ENCODE measurements at regions not wholly inside any gene's neighbourhood (a gene's known extent, or its start where the extent isn't known, plus 50 kb on each side); places are given as distances from the start of the nearest gene placed in this dataset.
A peak's percentile ranks its signal among the peaks of the same experiment; 100 is the strongest.

GRCh38 chr11:128061281-128061871 lies 526.0 kb downstream of the ETS1 start:
- no peak for DNase-seq

GRCh38 chr11:128058580-128059208 lies 528.7 kb downstream of the ETS1 start:
- DNase-seq, result peak; percentile 63

- DNase-seq, result peak; percentile 39
These were observed 529.5 kb downstream of the ETS1 start for GRCh38 chr11:128057786-128058395.

DNA sequence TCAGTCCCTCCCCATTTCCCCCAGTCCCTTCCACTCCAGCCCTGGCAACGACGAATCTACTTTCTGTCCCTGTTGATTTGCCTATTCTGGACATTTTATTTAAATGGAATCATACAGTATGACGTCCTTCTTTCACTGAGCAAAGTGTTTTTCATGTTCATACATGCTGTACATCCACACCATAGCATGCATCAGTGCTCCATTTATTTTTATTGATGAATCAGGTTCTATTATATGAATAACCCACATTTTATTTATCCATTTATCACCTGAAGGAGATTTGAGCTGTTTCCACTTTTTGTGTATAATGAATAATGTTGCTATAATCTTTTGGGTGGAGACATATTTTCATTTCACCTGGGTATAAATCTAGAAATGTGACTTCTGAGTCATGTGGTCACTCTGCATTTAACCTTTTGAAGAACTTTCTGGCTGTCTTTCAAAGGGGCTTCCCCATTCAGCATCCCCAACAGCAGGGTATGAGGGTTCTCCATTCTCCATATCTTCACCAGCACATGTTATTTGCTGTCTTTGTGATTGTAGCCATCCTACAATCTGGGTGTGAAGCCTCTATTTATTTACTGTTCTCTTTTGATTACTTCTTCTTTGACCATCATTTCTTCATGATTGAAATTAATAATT lies 531.7 kb downstream of the ETS1 start:
- no peak for DNase-seq

GRCh38 chr11:128053981-128054931 lies 533.1 kb downstream of the ETS1 start:
- DNase-seq, result peak; percentile 28

GRCh38 chr11:128052912-128053641 lies 534.3 kb downstream of the ETS1 start:
- DNase-seq, result peak; percentile 67

DNA sequence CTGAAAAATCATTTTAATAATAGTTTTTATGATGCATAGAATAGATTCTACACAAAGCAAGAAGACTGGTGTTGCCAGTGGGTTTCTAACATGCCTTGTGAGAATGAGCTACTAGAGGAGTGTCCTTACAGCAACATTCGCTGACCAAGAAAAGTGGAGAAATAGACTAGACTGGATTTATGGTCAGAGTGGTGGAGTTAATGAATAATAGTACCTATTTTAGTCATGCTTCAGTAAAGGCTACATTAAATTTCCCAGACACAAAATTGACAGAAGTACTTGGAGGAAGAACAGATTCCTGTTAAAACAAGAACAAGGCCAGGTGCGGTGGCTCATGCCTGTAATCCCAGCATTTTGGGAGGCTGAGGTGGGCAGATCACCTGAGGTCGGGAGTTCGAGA lies 539.2 kb downstream of the ETS1 start:
- DNase-seq, result no peak

GRCh38 chr11:128047026-128047425 lies 540.3 kb downstream of the ETS1 start:
- no peak for DNase-seq

- no peak for DNase-seq
These were observed 541.1 kb downstream of the ETS1 start for GRCh38 chr11:128046213-128046612.

DNA sequence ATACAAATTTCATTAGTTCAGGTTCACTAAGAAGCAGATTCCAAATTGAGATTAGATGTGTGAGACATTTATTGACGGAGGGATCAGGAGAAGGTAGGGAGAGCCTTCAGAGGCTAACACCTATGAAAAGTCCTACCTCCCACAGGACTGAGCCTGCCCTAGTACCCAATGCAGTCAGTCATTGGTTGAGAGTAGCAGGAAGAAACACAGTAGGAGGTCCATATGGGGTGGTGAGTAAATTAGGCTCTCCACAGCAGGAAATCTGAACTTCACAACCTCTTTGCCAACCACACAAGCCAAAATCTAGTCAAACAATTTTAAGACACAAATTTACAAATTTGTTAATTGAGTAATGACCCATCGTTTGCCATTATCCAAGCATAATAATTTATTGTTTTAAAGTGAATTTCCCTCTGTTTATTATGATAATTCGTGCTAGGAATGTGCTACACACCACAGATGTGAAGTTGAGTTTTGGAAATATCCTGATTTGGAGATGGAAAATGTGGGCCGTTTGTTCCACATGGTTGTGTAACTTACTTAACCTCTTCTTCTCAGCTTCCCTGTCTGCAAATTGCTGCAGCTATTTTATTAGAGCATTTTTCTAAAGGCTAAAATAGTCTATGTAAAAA lies 542.1 kb downstream of the ETS1 start:
- DNase-seq, result no peak

DNA sequence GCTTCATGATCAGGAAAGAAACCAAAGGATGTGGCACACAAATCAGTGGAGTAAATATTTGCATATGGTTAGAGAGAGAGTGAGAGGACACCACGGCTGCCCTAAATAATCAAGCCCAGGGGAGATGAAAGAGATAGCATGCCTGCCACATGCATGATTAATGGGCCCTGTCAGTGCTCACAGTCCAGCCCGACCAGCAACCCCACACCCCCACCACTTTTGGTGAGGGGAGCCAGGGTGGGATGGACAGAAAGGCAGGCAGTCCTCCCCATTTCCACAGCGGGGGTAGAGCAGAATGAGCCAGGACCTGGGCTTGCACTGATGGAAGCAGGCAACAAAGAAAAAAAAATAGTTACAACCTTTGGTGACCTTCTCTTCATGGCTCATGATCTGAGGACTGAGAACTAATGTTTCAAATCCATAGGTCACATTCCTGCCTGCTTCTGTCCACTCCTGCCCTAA lies 545.0 kb downstream of the ETS1 start:
- peak; percentile 47 for DNase-seq

DNA sequence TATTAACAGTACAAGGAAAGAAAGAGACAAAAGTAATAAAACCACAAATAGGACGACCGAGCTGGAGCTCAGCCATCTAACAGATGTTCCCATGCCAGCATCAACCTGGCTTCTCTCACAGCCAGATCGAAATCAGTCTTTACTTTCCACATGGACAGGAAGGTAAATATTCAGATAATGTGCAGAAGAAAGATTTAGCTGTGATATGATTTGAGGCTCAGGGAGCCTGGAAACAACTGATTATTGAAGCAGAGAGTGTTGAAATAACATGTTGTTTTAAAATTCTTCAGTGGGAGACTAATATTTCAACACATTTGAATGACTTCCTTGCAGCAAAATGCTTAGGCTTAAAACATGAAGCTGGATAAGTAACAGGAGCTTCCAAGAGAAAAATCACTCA lies 546.8 kb downstream of the ETS1 start:
- no peak for DNase-seq

- peak; percentile 10 for DNase-seq
These were observed 548.0 kb downstream of the ETS1 start for GRCh38 chr11:128039140-128040021.

GRCh38 chr11:128036556-128037093 lies 550.7 kb downstream of the ETS1 start:
- DNase-seq, result no peak

DNA sequence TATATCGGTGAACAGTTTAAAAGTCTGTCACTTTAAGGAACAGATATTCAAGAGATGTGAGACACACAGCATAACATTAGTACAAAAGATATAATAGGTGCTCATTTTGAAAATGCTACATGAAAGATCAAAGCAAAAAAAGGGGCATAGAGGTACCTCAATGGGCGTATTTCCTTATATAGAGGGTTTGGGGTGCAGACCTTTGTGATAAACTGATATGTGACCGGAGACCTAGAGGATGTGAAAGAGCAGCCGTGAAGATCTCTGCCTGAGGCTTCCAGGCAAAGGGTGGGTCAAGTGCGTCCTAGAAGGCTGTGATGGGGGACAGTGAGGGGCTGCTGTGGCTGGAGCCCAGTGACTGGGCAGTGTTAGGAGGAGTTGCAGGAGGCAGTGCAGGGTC lies 551.4 kb downstream of the ETS1 start:
- no peak for DNase-seq

- DNase-seq, result peak; percentile 81
These were observed 555.7 kb downstream of the ETS1 start for GRCh38 chr11:128031538-128032134.

DNA sequence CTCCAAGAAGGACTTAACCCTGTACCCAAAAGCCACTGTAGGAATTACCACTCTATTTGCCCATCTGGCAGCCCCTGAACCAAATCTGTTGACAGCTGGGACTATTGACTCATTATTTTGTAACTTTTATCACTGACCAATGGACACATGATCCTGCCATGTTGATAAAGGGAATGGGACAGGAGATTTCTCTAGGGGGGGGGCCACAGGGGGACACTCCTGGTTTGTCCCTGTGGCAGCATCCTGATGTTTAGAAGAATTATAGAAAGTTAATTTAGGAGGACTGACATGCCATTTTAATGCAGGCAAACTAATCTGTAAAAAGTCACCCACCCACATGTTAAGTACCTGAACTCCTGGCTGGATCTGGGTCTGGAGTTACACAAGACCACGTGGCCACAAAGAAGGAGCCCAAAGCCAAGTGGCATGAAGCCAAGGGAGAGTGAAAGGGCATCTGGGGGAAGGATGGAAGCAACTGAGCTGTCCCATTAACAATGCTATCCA lies 558.1 kb downstream of the ETS1 start:
- DNase-seq, result no peak

DNA sequence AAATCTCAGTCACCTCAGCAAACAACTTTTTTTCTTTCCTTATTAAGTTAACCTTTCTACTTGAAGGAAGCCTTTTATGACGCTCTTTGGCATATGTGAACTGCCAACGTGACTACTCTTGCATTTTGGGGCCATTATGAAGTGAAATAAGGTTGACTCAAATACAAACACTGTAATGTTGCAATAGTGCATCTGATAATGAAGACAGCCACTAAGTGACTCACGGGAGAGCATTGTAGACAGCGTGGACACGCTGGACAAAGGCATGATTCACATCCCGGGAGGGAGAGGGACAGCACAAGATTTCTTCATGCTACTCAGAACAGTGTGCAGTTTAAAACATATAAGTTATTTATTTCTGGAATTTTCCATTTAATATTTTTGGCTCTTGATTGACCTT lies 560.8 kb downstream of the ETS1 start:
- no peak for DNase-seq

- DNase-seq, result no peak
These were observed 564.6 kb downstream of the ETS1 start for GRCh38 chr11:128022761-128023160.

DNA sequence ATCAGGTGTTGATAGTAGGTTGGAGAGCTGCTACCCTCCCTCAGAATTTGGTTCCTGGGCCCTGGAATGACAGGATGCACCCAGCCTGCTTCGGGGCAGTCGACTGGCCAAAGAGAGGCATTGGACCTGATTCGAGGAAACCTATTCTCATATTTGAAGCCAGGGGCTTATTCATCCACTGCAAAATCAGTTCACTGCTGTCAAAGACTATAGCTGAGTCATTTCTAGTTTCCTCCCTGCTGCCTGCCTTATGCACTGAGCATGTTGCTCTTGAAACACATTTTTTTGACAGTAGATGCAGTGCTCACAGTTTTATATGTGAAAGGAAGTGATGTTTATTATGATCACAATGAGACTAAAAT lies 565.4 kb downstream of the ETS1 start:
- DNase-seq, result no peak

Data from DMS53 (cell line).